ENCODE measurements at regions not wholly inside any gene's neighbourhood (a gene's known extent, or its start where the extent isn't known, plus 50 kb on each side); places are given as distances from the start of the nearest gene placed in this dataset.

- DNase-seq (ENCODE audit: insufficient read length) (no peak), FAIRE-seq (no peak)
- TF ChIP-seq POLR2A (IDR thresholded peaks at IDR 0.05; ENCODE audit: low read depth, low read length) (no peak), POLR2AphosphoS5 (IDR thresholded peaks at IDR 0.05; ENCODE audit: low read depth, low read length) (no peak), TAF1 (IDR thresholded peaks at IDR 0.05; ENCODE audit: borderline replicate concordance, low read depth, low read length) (no peak)
Measured at GRCh38 chr15:46207341-46207740, 572.5 kb downstream of the SQOR start.

GRCh38 chr15:46213551-46213950 is 578.7 kb downstream of the SQOR start:
- DNase-seq (ENCODE audit: insufficient read length): no peak
- no peak for FAIRE-seq
- TF ChIP-seq POLR2AphosphoS5 (IDR thresholded peaks at IDR 0.05; ENCODE audit: low read depth, low read length): no peak
- TF ChIP-seq TAF1 (IDR thresholded peaks at IDR 0.05; ENCODE audit: borderline replicate concordance, low read depth, low read length): no peak
- no peak for TF ChIP-seq POLR2A (IDR thresholded peaks at IDR 0.05; ENCODE audit: low read depth, low read length)

- DNase-seq (ENCODE audit: insufficient read length): no peak
- FAIRE-seq: no peak
- no peak for TF ChIP-seq TAF1 (IDR thresholded peaks at IDR 0.05; ENCODE audit: borderline replicate concordance, low read depth, low read length)
- no peak for TF ChIP-seq POLR2A (IDR thresholded peaks at IDR 0.05; ENCODE audit: low read depth, low read length)
Measured at GRCh38 chr15:46222826-46223225, 588.0 kb downstream of the SQOR start.

GRCh38 chr15:46229263-46229662 is 594.4 kb downstream of the SQOR start:
- DNase-seq (ENCODE audit: insufficient read length) (no peak), FAIRE-seq (no peak)
- no peak for TF ChIP-seq POLR2AphosphoS5 (IDR thresholded peaks at IDR 0.05; ENCODE audit: low read depth, low read length)
- TF ChIP-seq POLR2A (IDR thresholded peaks at IDR 0.05; ENCODE audit: low read depth, low read length): no peak
- TF ChIP-seq TAF1 (IDR thresholded peaks at IDR 0.05; ENCODE audit: borderline replicate concordance, low read depth, low read length): no peak

- FAIRE-seq (no peak), DNase-seq (ENCODE audit: insufficient read length) (no peak)
- TF ChIP-seq POLR2AphosphoS5 (IDR thresholded peaks at IDR 0.05; ENCODE audit: low read depth, low read length) (no peak), POLR2A (IDR thresholded peaks at IDR 0.05; ENCODE audit: low read depth, low read length) (no peak)
Measured at GRCh38 chr15:46231786-46232185, 597.0 kb downstream of the SQOR start.

- TF ChIP-seq POLR2A (IDR thresholded peaks at IDR 0.05; ENCODE audit: low read depth, low read length) (no peak), POLR2AphosphoS5 (IDR thresholded peaks at IDR 0.05; ENCODE audit: low read depth, low read length) (no peak), TAF1 (IDR thresholded peaks at IDR 0.05; ENCODE audit: borderline replicate concordance, low read depth, low read length) (no peak)
- FAIRE-seq (no peak), DNase-seq (ENCODE audit: insufficient read length) (no peak)
Measured at GRCh38 chr15:46232471-46232870, 597.6 kb downstream of the SQOR start.

- no peak for TF ChIP-seq TAF1 (IDR thresholded peaks at IDR 0.05; ENCODE audit: borderline replicate concordance, low read depth, low read length)
- TF ChIP-seq POLR2AphosphoS5 (IDR thresholded peaks at IDR 0.05; ENCODE audit: low read depth, low read length): no peak
- TF ChIP-seq POLR2A (IDR thresholded peaks at IDR 0.05; ENCODE audit: low read depth, low read length): no peak
- FAIRE-seq (no peak), DNase-seq (ENCODE audit: insufficient read length) (no peak)
Measured at GRCh38 chr15:46242935-46243334, 608.1 kb downstream of the SQOR start.

GRCh38 chr15:46251903-46252302 is 617.1 kb downstream of the SQOR start:
- no peak for TF ChIP-seq TAF1 (IDR thresholded peaks at IDR 0.05; ENCODE audit: borderline replicate concordance, low read depth, low read length)
- TF ChIP-seq POLR2AphosphoS5 (IDR thresholded peaks at IDR 0.05; ENCODE audit: low read depth, low read length): no peak
- FAIRE-seq (no peak), DNase-seq (ENCODE audit: insufficient read length) (no peak)

GRCh38 chr15:46258056-46258455 is 623.2 kb downstream of the SQOR start:
- FAIRE-seq: no peak
- no peak for TF ChIP-seq TAF1 (IDR thresholded peaks at IDR 0.05; ENCODE audit: borderline replicate concordance, low read depth, low read length)
- DNase-seq (ENCODE audit: insufficient read length): no peak

GRCh38 chr15:46260937-46261336 is 626.1 kb downstream of the SQOR start:
- no peak for FAIRE-seq
- TF ChIP-seq POLR2AphosphoS5 (IDR thresholded peaks at IDR 0.05; ENCODE audit: low read depth, low read length): no peak
- no peak for TF ChIP-seq TAF1 (IDR thresholded peaks at IDR 0.05; ENCODE audit: borderline replicate concordance, low read depth, low read length)
- no peak for TF ChIP-seq POLR2A (IDR thresholded peaks at IDR 0.05; ENCODE audit: low read depth, low read length)
- DNase-seq (ENCODE audit: insufficient read length): no peak

GRCh38 chr15:46265664-46266347 is 631.0 kb downstream of the SQOR start:
- DNase-seq (ENCODE audit: insufficient read length) (no peak), FAIRE-seq (no peak)
- TF ChIP-seq POLR2AphosphoS5 (IDR thresholded peaks at IDR 0.05; ENCODE audit: low read depth, low read length): no peak
- TF ChIP-seq TAF1 (IDR thresholded peaks at IDR 0.05; ENCODE audit: borderline replicate concordance, low read depth, low read length): no peak
- no peak for TF ChIP-seq POLR2A (IDR thresholded peaks at IDR 0.05; ENCODE audit: low read depth, low read length)

GRCh38 chr15:46266661-46267060 is 631.8 kb downstream of the SQOR start:
- no peak for DNase-seq (ENCODE audit: insufficient read length)
- no peak for FAIRE-seq
- TF ChIP-seq POLR2AphosphoS5 (IDR thresholded peaks at IDR 0.05; ENCODE audit: low read depth, low read length) (no peak), TAF1 (IDR thresholded peaks at IDR 0.05; ENCODE audit: borderline replicate concordance, low read depth, low read length) (no peak), POLR2A (IDR thresholded peaks at IDR 0.05; ENCODE audit: low read depth, low read length) (no peak)

All from GM12892 (cell line).